Heart right ventricle (tissue), 16 donors: ENCODE measurements at regions not wholly inside any gene's neighbourhood (a gene's known extent, or its start where the extent isn't known, plus 50 kb on each side); places are given as distances from the start of the nearest gene placed in this dataset.

Experiments
- ATAC-seq, 8 donors: fragments of 200-7000 bp; cut with Tn5 transposase; one replicate each; pipeline ENCODE4 v1.9.1; 2020; ENCODE audit warnings: mild to moderate bottlenecking in 8 of 8, moderate library complexity in 8 of 8, moderate number of reproducible peaks in 1 of 8
- DNase-seq, 2 donors: peaks; one replicate each; pipeline ENCODE4 v3.0.0-alpha.2; 2020
- H3K27ac ChIP-seq, 10 donors: fragments of 200-600 bp; sonication (generic) in 2 of 10; one replicate each; pipeline versions ENCODE4 v1.5.0 to v1.8.0; 2020 to 2022; ENCODE audit warnings: mild to moderate bottlenecking in 3 of 10
- H3K27me3 ChIP-seq, 7 donors: fragments of 200-600 bp; one replicate each; pipeline ENCODE4 v1.8.0; 2021 to 2022; ENCODE audit warnings: mild to moderate bottlenecking in 2 of 7
- H3K36me3 ChIP-seq, 9 donors: fragments of 200-600 bp; sonication (generic) in 1 of 9; one replicate each; pipeline versions ENCODE4 v1.5.0 to v1.8.0; 2020 to 2022; ENCODE audit warnings: mild to moderate bottlenecking in 2 of 9
- H3K4me1 ChIP-seq, 9 donors: fragments of 200-600 bp; sonication (generic) in 1 of 9; one replicate each; pipeline versions ENCODE4 v1.5.0 to v1.8.0; 2020 to 2022; ENCODE audit warnings: mild to moderate bottlenecking in 4 of 9
- H3K4me3 ChIP-seq, 10 donors: fragments of 200-600 bp; sonication (generic) in 2 of 10; one replicate each; pipeline versions ENCODE4 v1.5.0 to v1.8.0; 2020 to 2022; ENCODE audit warnings: mild to moderate bottlenecking in 7 of 10, moderate library complexity in 2 of 10
- H3K9me3 ChIP-seq, 11 donors: fragments of 200-600 bp in 10 of 11; sonication (generic) in 2 of 11; one replicate each; pipeline versions ENCODE4 v1.5.0 to v1.8.0; 2013 to 2022; ENCODE audit warnings: mild to moderate bottlenecking in 2 of 11, control low read depth in 1 of 11, moderate library complexity in 1 of 11
- CTCF ChIP-seq, 9 donors: fragments of 200-600 bp; sonication (generic) in 2 of 9; IDR thresholded peaks; one replicate each; pipeline versions ENCODE4 v1.5.0 to v1.8.0; 2021 to 2022; ENCODE audit warnings: antibody characterized with exemption in 9 of 9, mild to moderate bottlenecking in 5 of 9, moderate library complexity in 1 of 9
- WGBS, 2 donors: extraction: QIAGEN DNeasy Blood & Tissue Kit; methylation state at CpG; one replicate each; pipeline ENCODE4 v1.1.7; 2013; ENCODE audit warnings: inconsistent platforms in 1 of 2; 5-methylcytosine and 5-hydroxymethylcytosine counted together
- intact Hi-C, 10 donors: fragments of 100-400 bp; cut with DNase I; formaldehyde crosslinking; loops; one replicate each; pipeline versions ENCODE4 v1.11.1 to v1.14.2; 2022
- donor health status: Arrhythmogenic right ventricular cardiomyopathy.
- donor health status: ischemic (EF 13 %, LVEDD 7.1; RV severe dilation, severe dysfunction).
- donor health status: healthy with polysubstance abuse.
- donor health status: DM: no; HTN: yes; CAD: no.
- donor health status: DM: no; HTN: no; CAD: no.
- donor health status: ischemic (EF 25% LVEDD 6.9; RV normal size, moderate dysfunction).
- donor health status: ischemic (EF 25% LVEDD 5.7; RV mildly dilated, moderate dysfunction).
- donor health status: healthy.
- donor health status: DM: yes; HTN: yes; CAD: no.
- donor health status: Ischemic cardiomyopathy.
- donor health status: ischemic (EF 35%, LVEDD 5.7; RV mildly dilated, moderate dysfunction).
- donor health status: nonischemic (EF 11% LVEDD 7.7; RV severe dilation, severe dysfunction).
- donor health status: DM: yes; HTN: yes; CAD: no.
- donor health status: PGD.
- donor health status: ischemic (EF 29% LVEDD 5.4; RV normal size, mild dysfunction).
- donor health status: nonischemic (EF 23%, LVEDD 6.1; RV moderate dilation, normal function).

- DNase-seq (no peak), ATAC-seq (no peak)
- Histone ChIP-seq H3K27ac (no peak overlapping the region), H3K4me3 (no peak overlapping the region), H3K36me3 (no peaks in the 10 kb centered on the region), H3K27me3 (peaks cover 0 to 9% (median 0%) of the 10 kb centered on the region in 7 donors), H3K9me3 (peaks cover 0 to 10% (median 0%) of the 10 kb centered on the region in 11 donors), H3K4me1 (peaks cover 0 to 5% (median 0%) of the 10 kb centered on the region in 9 donors)
- 31 to 36% methylated on average over 4 of the region's 4 CpGs for WGBS, 2 donors
- intact Hi-C loops = loop anchor here in 9 of 10 donors (2.0 to 10.0 kb wide), 5 partner anchors 97 to 200 kb away; partner anchors contain the start of genes CLDN1 (in 9 of the 9) and CLDN16 (in 2 of the 9)
- peak in 8 of 9 donors; percentile 25 to 60 (median 42) for TF ChIP-seq CTCF (IDR thresholded peaks at IDR 0.05)
Measured at GRCh38 chr3:190224863-190225692, 97.2 kb downstream of the CLDN1 start.

GRCh38 chr3:190224456-190224855, 97.8 kb downstream of the CLDN1 start:
- Histone ChIP-seq H3K27me3 (peaks cover 0 to 9% (median 0%) of the 10 kb centered on the region in 7 donors), H3K9me3 (peaks cover 0 to 13% (median 0%) of the 10 kb centered on the region in 11 donors), H3K4me1 (peaks cover 0 to 5% (median 0%) of the 10 kb centered on the region in 9 donors), H3K27ac (no peak overlapping the region), H3K4me3 (no peak overlapping the region), H3K36me3 (no peaks in the 10 kb centered on the region)
- ATAC-seq = no peak
- DNase-seq = no peak
- no peak for TF ChIP-seq CTCF (IDR thresholded peaks at IDR 0.05)
- 73 to 78% methylated on average over 4 of the region's 4 CpGs for WGBS, 2 donors
- intact Hi-C loops = loop anchor here in 7 of 10 donors (2.0 to 10.0 kb wide), 5 partner anchors 98 to 200 kb away; partner anchors contain the start of genes CLDN1 (in 6 of the 7) and CLDN16 (in 2 of the 7)

- Histone ChIP-seq H3K27ac (no peak overlapping the region), H3K9me3 (peaks cover 0 to 13% (median 0%) of the 10 kb centered on the region in 11 donors), H3K36me3 (no peaks in the 10 kb centered on the region), H3K4me3 (no peak overlapping the region), H3K4me1 (peaks cover 0 to 5% (median 0%) of the 10 kb centered on the region in 9 donors), H3K27me3 (peaks cover 0 to 5% (median 0%) of the 10 kb centered on the region in 7 donors)
- no peak for ATAC-seq
- no peak for TF ChIP-seq CTCF (IDR thresholded peaks at IDR 0.05)
- 80 to 87% methylated on average over 4 of the region's 4 CpGs for WGBS, 2 donors
- no peak for DNase-seq
- intact Hi-C loops = loop anchor here in 5 of 10 donors (5.0 to 10.0 kb wide), 4 partner anchors 99 to 202 kb away; partner anchors contain the start of genes CLDN1 (in 4 of the 5) and CLDN16 (in 2 of the 5)
Measured at GRCh38 chr3:190222916-190223315, 99.3 kb downstream of the CLDN1 start.

- Histone ChIP-seq H3K4me1 (peaks cover 0 to 5% (median 0%) of the 10 kb centered on the region in 9 donors), H3K9me3 (peaks cover 0 to 13% (median 0%) of the 10 kb centered on the region in 11 donors), H3K36me3 (no peaks in the 10 kb centered on the region), H3K4me3 (no peak overlapping the region), H3K27me3 (peaks cover 0 to 4% (median 0%) of the 10 kb centered on the region in 7 donors), H3K27ac (no peak overlapping the region)
- TF ChIP-seq CTCF (IDR thresholded peaks at IDR 0.05) = no peak
- DNase-seq (no peak), ATAC-seq (peak in 1 of 8 donors; percentile 74)
- intact Hi-C loops = loop anchor here in 5 of 10 donors (5.0 to 10.0 kb wide), 4 partner anchors 100 to 202 kb away; partner anchors contain the start of genes CLDN1 (in 4 of the 5) and CLDN16 (in 2 of the 5)
- WGBS, 2 donors = 81% methylated on average over 3 of the region's 3 CpGs
Measured at GRCh38 chr3:190222360-190222759, 99.9 kb downstream of the CLDN1 start.
